Activated CD4-positive, alpha-beta T cell treated with anti-CD3 and anti-CD28 coated beads, Interleukin-2, Interleukin-4, amounts not matched to agents 100 ng/mL and 50 ng/mL, durations not matched to agents 16 hours and 8 hours (primary cell): ENCODE measurements at regions not wholly inside any gene's neighbourhood (a gene's known extent, or its start where the extent isn't known, plus 50 kb on each side); places are given as distances from the start of the nearest gene placed in this dataset.

Experiments used
- DNase-seq: peaks from one replicate; pipeline ENCODE4 v3.0.0-alpha.2; 2020; ENCODE audit warnings: low spot score

GRCh38 chr11:92276773-92277172, 52.2 kb downstream of the FAT3 start:
- no peak for DNase-seq

GRCh38 chr11:92277871-92278270, 53.3 kb downstream of the FAT3 start:
- no peak for DNase-seq

- DNase-seq: no peak
Measured at GRCh38 chr11:92278791-92279433, 54.3 kb downstream of the FAT3 start.

GRCh38 chr11:92284107-92284506, 59.5 kb downstream of the FAT3 start:
- no peak for DNase-seq

- DNase-seq: no peak
Measured at GRCh38 chr11:92284558-92284957, 59.9 kb downstream of the FAT3 start.

- DNase-seq: no peak
Measured at GRCh38 chr11:92285776-92286175, 61.2 kb downstream of the FAT3 start.

- no peak for DNase-seq
Measured at GRCh38 chr11:92286709-92287108, 62.1 kb downstream of the FAT3 start.

- DNase-seq: no peak
Measured at GRCh38 chr11:92295175-92296137, 70.8 kb downstream of the FAT3 start.

GRCh38 chr11:92296138-92296515, 71.5 kb downstream of the FAT3 start:
- DNase-seq: no peak

GRCh38 chr11:92297567-92298553, 73.2 kb downstream of the FAT3 start:
- no peak for DNase-seq

GRCh38 chr11:92300876-92301275, 76.3 kb downstream of the FAT3 start:
- no peak for DNase-seq

GRCh38 chr11:92302770-92303169, 78.2 kb downstream of the FAT3 start:
- no peak for DNase-seq

GRCh38 chr11:92304271-92304670, 79.7 kb downstream of the FAT3 start:
- DNase-seq: no peak

- no peak for DNase-seq
Measured at GRCh38 chr11:92306966-92307510, 82.4 kb downstream of the FAT3 start.

- DNase-seq: no peak
Measured at GRCh38 chr11:92308366-92308765, 83.7 kb downstream of the FAT3 start.

GRCh38 chr11:92311616-92312449, 87.2 kb downstream of the FAT3 start:
- no peak for DNase-seq

- DNase-seq: no peak
Measured at GRCh38 chr11:92313784-92314183, 89.2 kb downstream of the FAT3 start.

GRCh38 chr11:92314499-92314898, 89.9 kb downstream of the FAT3 start:
- no peak for DNase-seq

- DNase-seq: no peak
Measured at GRCh38 chr11:92316106-92316809, 91.6 kb downstream of the FAT3 start.

GRCh38 chr11:92317222-92317621, 92.6 kb downstream of the FAT3 start:
- no peak for DNase-seq
